ENCODE measurements at regions not wholly inside any gene's neighbourhood (a gene's known extent, or its start where the extent isn't known, plus 50 kb on each side); places are given as distances from the start of the nearest gene placed in this dataset.

DNA sequence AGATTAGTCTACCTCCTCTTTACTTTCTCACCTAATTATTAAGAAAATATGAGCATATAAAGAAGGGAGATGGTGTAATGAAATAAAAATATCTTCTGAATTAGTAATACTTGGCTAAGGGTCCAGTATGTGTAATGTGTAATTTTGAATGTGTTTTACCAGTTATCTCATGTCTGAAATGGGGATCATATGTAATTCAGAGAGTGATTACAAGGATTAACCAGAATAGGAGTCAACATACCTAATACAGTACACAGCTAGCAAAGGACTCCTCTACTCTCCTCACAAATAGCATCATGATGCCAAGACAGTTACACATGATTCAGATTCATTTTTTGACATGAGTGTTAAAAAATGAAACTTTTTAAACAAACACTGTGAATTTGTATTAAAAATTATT lies 570.4 kb downstream of the SI start:
- no peak for TF ChIP-seq ZNF777 (tag by site-specific recombination; IDR thresholded peaks at IDR 0.05; ENCODE audit: borderline replicate concordance)
- TF ChIP-seq, protein P1, sequence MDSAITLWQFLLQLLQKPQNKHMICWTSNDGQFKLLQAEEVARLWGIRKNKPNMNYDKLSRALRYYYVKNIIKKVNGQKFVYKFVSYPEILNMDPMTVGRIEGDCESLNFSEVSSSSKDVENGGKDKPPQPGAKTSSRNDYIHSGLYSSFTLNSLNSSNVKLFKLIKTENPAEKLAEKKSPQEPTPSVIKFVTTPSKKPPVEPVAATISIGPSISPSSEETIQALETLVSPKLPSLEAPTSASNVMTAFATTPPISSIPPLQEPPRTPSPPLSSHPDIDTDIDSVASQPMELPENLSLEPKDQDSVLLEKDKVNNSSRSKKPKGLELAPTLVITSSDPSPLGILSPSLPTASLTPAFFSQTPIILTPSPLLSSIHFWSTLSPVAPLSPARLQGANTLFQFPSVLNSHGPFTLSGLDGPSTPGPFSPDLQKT (IDR thresholded peaks at IDR 0.05; ENCODE audit: borderline replicate concordance, low read depth, low read length), result no peak
- TF ChIP-seq, protein P2, sequence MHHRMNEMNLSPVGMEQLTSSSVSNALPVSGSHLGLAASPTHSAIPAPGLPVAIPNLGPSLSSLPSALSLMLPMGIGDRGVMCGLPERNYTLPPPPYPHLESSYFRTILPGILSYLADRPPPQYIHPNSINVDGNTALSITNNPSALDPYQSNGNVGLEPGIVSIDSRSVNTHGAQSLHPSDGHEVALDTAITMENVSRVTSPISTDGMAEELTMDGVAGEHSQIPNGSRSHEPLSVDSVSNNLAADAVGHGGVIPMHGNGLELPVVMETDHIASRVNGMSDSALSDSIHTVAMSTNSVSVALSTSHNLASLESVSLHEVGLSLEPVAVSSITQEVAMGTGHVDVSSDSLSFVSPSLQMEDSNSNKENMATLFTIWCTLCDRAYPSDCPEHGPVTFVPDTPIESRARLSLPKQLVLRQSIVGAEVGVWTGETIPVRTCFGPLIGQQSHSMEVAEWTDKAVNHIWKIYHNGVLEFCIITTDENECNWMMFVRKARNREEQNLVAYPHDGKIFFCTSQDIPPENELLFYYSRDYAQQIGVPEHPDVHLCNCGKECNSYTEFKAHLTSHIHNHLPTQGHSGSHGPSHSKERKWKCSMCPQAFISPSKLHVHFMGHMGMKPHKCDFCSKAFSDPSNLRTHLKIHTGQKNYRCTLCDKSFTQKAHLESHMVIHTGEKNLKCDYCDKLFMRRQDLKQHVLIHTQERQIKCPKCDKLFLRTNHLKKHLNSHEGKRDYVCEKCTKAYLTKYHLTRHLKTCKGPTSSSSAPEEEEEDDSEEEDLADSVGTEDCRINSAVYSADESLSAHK (tag by site-specific recombination; IDR thresholded peaks at IDR 0.05), result no peak
- TF ChIP-seq ZBTB10 (tag by site-specific recombination; IDR thresholded peaks at IDR 0.05), result no peak
- TF ChIP-seq ZNF558 (tag by site-specific recombination; IDR thresholded peaks at IDR 0.05), result no peak
- TF ChIP-seq REPIN1 (tag by site-specific recombination; IDR thresholded peaks at IDR 0.05; ENCODE audit: low read depth), result no peak
- no peak for TF ChIP-seq SALL2 (tag by site-specific recombination; IDR thresholded peaks at IDR 0.05; ENCODE audit: borderline replicate concordance)

Measured in HEK293 (cell line).